ENCODE measurements at regions not wholly inside any gene's neighbourhood (a gene's known extent, or its start where the extent isn't known, plus 50 kb on each side); places are given as distances from the start of the nearest gene placed in this dataset.
"Not testable (repeated sequence)": the region's sequence is repeated elsewhere in the genome, so short reads cannot be mapped to it uniquely, and the experiment has no call there.

DNA sequence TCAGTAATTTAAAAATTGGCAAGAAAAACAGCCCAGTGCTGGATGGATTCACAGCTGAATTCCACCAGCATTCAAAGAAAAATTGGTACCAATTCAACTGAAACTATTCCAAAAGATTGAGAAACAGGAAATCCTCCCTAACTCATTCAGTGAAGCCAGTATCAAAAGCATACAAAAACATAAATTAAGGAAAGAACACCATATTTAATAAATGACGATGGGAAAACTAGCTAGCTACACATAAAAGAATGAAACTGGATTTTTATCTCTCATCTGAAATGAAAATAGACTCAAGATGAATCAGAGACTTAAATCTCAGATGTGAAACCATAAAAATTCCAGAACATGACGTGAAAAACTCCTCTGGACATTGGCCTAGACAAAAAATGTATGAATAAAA is 516.8 kb upstream of the SPANXN1 start:
- intact Hi-C loops (cut with DNase I; ENCODE audit: low total_unique reads), result no loop called here
- no peaks in the 10 kb centered on the region for H3K36me3 ChIP-seq
- no peak overlapping the region for H3K27ac ChIP-seq
- H3K4me1 ChIP-seq, result no peaks in the 10 kb centered on the region
- TF ChIP-seq, protein P1, sequence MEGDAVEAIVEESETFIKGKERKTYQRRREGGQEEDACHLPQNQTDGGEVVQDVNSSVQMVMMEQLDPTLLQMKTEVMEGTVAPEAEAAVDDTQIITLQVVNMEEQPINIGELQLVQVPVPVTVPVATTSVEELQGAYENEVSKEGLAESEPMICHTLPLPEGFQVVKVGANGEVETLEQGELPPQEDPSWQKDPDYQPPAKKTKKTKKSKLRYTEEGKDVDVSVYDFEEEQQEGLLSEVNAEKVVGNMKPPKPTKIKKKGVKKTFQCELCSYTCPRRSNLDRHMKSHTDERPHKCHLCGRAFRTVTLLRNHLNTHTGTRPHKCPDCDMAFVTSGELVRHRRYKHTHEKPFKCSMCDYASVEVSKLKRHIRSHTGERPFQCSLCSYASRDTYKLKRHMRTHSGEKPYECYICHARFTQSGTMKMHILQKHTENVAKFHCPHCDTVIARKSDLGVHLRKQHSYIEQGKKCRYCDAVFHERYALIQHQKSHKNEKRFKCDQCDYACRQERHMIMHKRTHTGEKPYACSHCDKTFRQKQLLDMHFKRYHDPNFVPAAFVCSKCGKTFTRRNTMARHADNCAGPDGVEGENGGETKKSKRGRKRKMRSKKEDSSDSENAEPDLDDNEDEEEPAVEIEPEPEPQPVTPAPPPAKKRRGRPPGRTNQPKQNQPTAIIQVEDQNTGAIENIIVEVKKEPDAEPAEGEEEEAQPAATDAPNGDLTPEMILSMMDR (IDR thresholded peaks at IDR 0.05), result no peak
- TF ChIP-seq POLR2A (IDR thresholded peaks at IDR 0.05) (no peak), EP300 (IDR thresholded peaks at IDR 0.05) (no peak), POLR2AphosphoS5 (IDR thresholded peaks at IDR 0.05) (no peak)
- no peak overlapping the region for H3K4me3 ChIP-seq
- no peak for DNase-seq
- 43 to 69% (median 55%) methylated on average over 2 of the region's 2 CpGs for WGBS, 5 donors
- H3K9me3 ChIP-seq, result no peaks in the 10 kb centered on the region
- no peaks in the 10 kb centered on the region for H3K27me3 ChIP-seq

DNA sequence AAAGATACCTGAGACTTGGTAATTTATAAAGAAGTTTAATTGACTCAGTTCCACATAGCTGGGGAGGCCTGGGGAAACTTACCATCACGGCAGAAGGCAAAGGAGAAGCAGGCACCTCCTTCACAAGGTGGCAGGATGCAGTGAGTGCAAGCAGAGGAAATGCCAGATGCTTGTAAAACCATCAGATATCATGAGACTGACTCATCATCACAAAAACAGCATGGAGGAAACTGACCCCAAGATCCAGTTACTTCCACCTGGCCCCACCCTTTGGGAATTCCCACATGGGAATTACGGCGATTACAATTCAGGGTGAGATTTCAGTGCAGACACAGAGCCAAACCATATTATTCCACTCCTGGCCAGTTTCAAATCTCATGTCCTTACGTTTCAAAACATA is 514.7 kb upstream of the SPANXN1 start:
- no peaks in the 10 kb centered on the region for H3K9me3 ChIP-seq
- no peak overlapping the region for H3K27ac ChIP-seq
- intact Hi-C loops (cut with DNase I; ENCODE audit: low total_unique reads), result no loop called here
- no peaks in the 10 kb centered on the region for H3K4me1 ChIP-seq
- H3K4me3 ChIP-seq, result no peak overlapping the region
- TF ChIP-seq POLR2AphosphoS5 (IDR thresholded peaks at IDR 0.05) (no peak), POLR2A (IDR thresholded peaks at IDR 0.05) (no peak), EP300 (IDR thresholded peaks at IDR 0.05) (no peak)
- TF ChIP-seq, protein P1 (IDR thresholded peaks at IDR 0.05), result no peak
- WGBS, 5 donors, result 68 to 79% (median 74%) methylated on average over 4 of the region's 4 CpGs
- no peaks in the 10 kb centered on the region for H3K27me3 ChIP-seq
- DNase-seq, result no peak
- H3K36me3 ChIP-seq, result no peaks in the 10 kb centered on the region

DNA sequence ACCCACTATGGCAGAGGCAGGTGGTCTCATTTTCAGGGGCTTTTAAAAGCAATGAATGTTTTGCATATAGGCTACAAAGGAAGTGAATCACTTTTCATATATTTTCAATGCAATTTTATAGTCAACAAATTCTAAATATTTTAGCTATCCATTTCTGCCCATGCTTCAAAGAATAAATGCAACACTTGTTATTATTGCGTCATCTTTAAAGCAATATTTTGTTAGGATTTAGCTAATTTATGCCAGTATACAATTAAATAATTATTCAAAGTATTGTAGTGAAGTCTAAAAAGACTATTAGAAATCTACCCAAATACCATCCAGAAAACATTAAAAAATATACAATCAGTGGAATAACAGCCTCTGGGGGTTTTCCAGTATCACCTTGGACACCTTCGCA is 509.1 kb upstream of the SPANXN1 start:
- intact Hi-C loops (cut with DNase I; ENCODE audit: low total_unique reads), result no loop called here
- TF ChIP-seq POLR2AphosphoS5 (IDR thresholded peaks at IDR 0.05), result no peak
- H3K4me1 ChIP-seq, result no peaks in the 10 kb centered on the region
- no peak for DNase-seq
- no peak overlapping the region for H3K4me3 ChIP-seq
- WGBS, 5 donors, result 78 to 97% (median 83%) methylated on average over 2 of the region's 2 CpGs
- no peaks in the 10 kb centered on the region for H3K27me3 ChIP-seq
- no peaks in the 10 kb centered on the region for H3K9me3 ChIP-seq
- H3K27ac ChIP-seq, result no peak overlapping the region
- no peaks in the 10 kb centered on the region for H3K36me3 ChIP-seq

DNA sequence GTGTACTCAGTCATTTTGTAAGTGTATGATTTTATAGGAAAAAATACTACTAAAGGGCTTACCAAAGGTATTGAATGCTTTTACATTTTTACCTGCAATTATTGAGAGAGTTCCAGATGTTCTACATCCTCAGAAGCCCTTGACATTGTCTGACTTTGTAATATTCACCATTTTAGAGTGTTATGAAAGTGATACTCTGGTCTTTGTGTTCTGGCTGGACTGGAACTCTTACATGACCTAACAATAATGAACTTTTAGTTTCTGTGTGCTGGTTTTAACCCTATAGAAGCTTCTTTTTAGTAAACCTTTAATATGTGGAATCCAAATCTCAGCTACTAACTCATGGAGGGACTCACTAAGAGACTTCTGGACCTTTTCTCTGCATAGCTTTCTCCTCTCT is 478.8 kb upstream of the SPANXN1 start:
- no peak for DNase-seq
- no peak overlapping the region for H3K27ac ChIP-seq
- H3K27me3 ChIP-seq, result no peaks in the 10 kb centered on the region
- no peaks in the 10 kb centered on the region for H3K4me1 ChIP-seq
- TF ChIP-seq EP300 (IDR thresholded peaks at IDR 0.05) (no peak), POLR2A (IDR thresholded peaks at IDR 0.05) (no peak), POLR2AphosphoS5 (IDR thresholded peaks at IDR 0.05) (no peak)
- TF ChIP-seq, protein P1 (IDR thresholded peaks at IDR 0.05), result no peak
- H3K4me3 ChIP-seq, result no peak overlapping the region
- intact Hi-C loops (cut with DNase I; ENCODE audit: low total_unique reads), result no loop called here
- H3K9me3 ChIP-seq, result no peaks in the 10 kb centered on the region
- H3K36me3 ChIP-seq, result no peaks in the 10 kb centered on the region

DNA sequence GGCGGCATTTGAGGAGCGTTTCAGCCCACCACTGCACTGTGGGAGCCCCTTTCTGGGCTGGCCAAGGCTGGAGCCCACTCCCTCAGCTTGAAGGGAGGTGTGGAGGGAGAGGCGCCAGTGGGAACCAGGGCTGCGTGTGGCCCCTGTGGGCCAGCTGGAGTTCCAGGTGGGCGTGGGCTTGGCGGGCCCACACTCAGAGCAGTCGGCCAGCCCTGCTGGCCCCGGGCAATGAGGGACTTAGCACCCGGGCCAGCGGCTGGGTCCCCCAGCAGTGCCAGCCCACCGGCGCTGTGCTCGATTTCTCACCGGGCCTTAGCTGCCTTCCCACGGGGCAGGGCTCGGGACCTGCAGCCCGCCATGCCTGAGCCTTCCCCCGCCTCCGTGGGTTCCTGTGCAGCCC is 463.8 kb upstream of the SPANXN1 start:
- WGBS, 5 donors, result 90 to 97% (median 93%) methylated on average over 5 to 17 of the region's 19 CpGs; no CpG with 5 or more reads in 1 of the 5 donors
- H3K36me3 ChIP-seq; H3K4me1 ChIP-seq; DNase-seq; H3K27ac ChIP-seq; H3K4me3 ChIP-seq; intact Hi-C loops (cut with DNase I; ENCODE audit: low total_unique reads); H3K27me3 ChIP-seq: not testable (repeated sequence)
- H3K9me3 ChIP-seq, result peaks cover 0 to 16% (median 3%) of the 10 kb centered on the region in 4 donors

DNA sequence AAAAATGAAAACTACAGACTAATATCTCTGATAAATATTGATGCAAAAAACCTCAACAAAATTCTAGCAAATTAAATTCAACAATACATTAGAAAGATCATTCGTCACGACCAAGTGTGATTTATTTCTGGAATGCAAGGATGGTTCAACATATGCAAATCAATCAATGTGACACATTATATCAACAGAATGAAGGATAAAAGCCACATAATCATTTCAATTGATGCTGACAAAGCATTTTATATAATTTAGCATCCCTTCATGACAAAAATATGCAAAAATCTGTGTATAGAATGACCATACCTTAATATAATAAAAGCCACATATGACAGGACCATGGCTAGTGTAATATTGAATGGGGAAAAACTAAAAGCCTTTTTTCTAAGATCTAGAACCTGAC is 457.2 kb upstream of the SPANXN1 start:
- Histone ChIP-seq H3K9me3 (peaks cover 0 to 37% (median 16%) of the 10 kb centered on the region in 4 donors), H3K27me3 (no peaks in the 10 kb centered on the region), H3K36me3 (no peaks in the 10 kb centered on the region), H3K4me3 (no peak overlapping the region), H3K27ac (no peak overlapping the region), H3K4me1 (no peaks in the 10 kb centered on the region)
- 75 to 93% (median 88%) methylated on average over 2 of the region's 2 CpGs for WGBS, 5 donors
- TF ChIP-seq POLR2AphosphoS5 (IDR thresholded peaks at IDR 0.05) (no peak), POLR2A (IDR thresholded peaks at IDR 0.05) (no peak), EP300 (IDR thresholded peaks at IDR 0.05) (no peak)
- TF ChIP-seq, protein P1 (IDR thresholded peaks at IDR 0.05), result no peak
- DNase-seq, result no peak
- intact Hi-C loops (cut with DNase I; ENCODE audit: low total_unique reads), result no loop called here

Measured in stomach (tissue), 8 donors.